GM10248 (cell line): ENCODE measurements at regions not wholly inside any gene's neighbourhood (a gene's known extent, or its start where the extent isn't known, plus 50 kb on each side); places are given as distances from the start of the nearest gene placed in this dataset.
"Not testable (repeated sequence)": the region's sequence is repeated elsewhere in the genome, so short reads cannot be mapped to it uniquely, and the experiment has no call there.

ENCODE experiments used
- CTCF ChIA-PET: fragments of 300-600 bp; sonication (Branson Sonifier 250); formaldehyde crosslinking; extraction: SDS; loops from one replicate; lab custom pipeline; 2021; ENCODE audit warnings: antibody characterized with exemption; lab: Yijun Ruan, JAX
- POLR2A ChIA-PET: fragments of 350-650 bp; sonication (Branson Sonifier 250); formaldehyde crosslinking; extraction: SDS; loops from one replicate; lab custom pipeline; 2020; ENCODE audit warnings: antibody characterized with exemption; lab: Yijun Ruan, JAX
- DNase-seq: peaks from one replicate; pipeline ENCODE4 v3.0.0; 2012; ENCODE audit errors: extremely low spot score
- CTCF ChIP-seq: IDR thresholded peaks from 2 replicates; pipeline ENCODE4 v1.5.1; 2012; ENCODE audit warnings: mild to moderate bottlenecking, low read depth; ENCODE audit errors: extremely low read depth, missing control alignments, control extremely low read depth

- TF ChIP-seq CTCF: no peak
- ChIA-PET CTCF (no interaction called here), POLR2A (no interaction called here)
- no peak for DNase-seq
These were observed 586.4 kb upstream of the CNTNAP5 start for GRCh38 chr2:123438675-123439074.

GRCh38 chr2:123448801-123449200, 576.3 kb upstream of the CNTNAP5 start:
- ChIA-PET POLR2A (no interaction called here), CTCF (no interaction called here)
- no peak for DNase-seq
- TF ChIP-seq CTCF: no peak

DNA sequence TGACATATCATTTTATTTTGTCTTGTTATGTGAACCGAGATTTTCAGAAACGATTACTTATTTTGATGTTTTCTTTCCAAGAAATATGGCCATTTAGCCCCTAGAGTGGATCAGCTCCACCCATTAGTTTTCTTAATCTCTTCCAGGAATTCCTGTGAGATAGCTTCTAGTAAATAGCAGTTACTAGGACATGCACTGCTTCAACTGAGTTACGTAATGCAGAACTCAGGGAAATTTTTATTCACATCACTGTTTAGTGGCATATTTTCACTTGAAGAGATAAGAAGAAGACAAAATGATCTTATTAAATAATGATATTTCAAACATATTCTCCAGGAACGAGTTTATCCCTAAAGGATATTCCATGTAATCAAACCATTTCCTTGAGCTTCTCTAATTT, 573.5 kb upstream of the CNTNAP5 start:
- no peak for DNase-seq
- POLR2A ChIA-PET: no interaction called here
- CTCF ChIA-PET: interaction anchor here (0.7 kb wide), 1 partner anchor 16 kb away, joined by 3 read pairs; no protein-coding TSS in a partner anchor
- no peak for TF ChIP-seq CTCF

- CTCF ChIA-PET: no interaction called here
- POLR2A ChIA-PET: no interaction called here
- DNase-seq: no peak
- TF ChIP-seq CTCF: no peak
These were observed 571.9 kb upstream of the CNTNAP5 start for GRCh38 chr2:123453046-123453700.

GRCh38 chr2:123453772-123454171, 571.3 kb upstream of the CNTNAP5 start:
- DNase-seq: no peak

DNA sequence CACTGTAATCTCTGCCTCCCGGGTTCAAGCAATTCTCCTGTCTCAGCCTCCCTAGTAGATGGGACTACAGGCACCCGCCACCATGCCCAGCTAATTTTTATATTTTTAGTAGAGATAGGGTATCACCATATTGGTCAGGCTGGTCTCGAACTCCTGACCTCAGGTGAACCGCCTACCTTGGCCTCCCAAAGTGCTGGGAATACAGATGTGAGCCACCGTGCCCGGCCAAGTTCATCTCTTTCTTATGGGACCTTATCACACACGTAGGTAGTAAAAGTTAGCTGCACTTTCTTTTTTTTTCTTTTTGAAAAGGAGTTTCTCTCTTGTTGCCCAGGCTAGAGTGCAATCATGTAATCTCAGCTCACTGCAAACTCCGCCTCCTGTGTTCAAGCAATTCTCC, 569.9 kb upstream of the CNTNAP5 start:
- POLR2A ChIA-PET, DNase-seq: not testable (repeated sequence)
- CTCF ChIA-PET: interaction anchor here (1.2 to 1.3 kb wide), 2 partner anchors 8 to 27 kb away, joined by 3 read pairs; no protein-coding TSS in a partner anchor

More at GRCh38 chr2:123453772-123454171, 571.3 kb upstream of the CNTNAP5 start:
- ChIA-PET CTCF (no interaction called here), POLR2A (no interaction called here)
- no peak for TF ChIP-seq CTCF

- DNase-seq: no peak
- TF ChIP-seq CTCF: no peak
- CTCF ChIA-PET: interaction anchor here (1.2 to 1.3 kb wide), 2 partner anchors 9 to 29 kb away, joined by 3 to 4 read pairs; no protein-coding TSS in a partner anchor
- POLR2A ChIA-PET: no interaction called here
These were observed 568.7 kb upstream of the CNTNAP5 start for GRCh38 chr2:123456416-123456815.
